ENCODE measurements at regions not wholly inside any gene's neighbourhood (a gene's known extent, or its start where the extent isn't known, plus 50 kb on each side); places are given as distances from the start of the nearest gene placed in this dataset.
"Not testable (repeated sequence)": the region's sequence is repeated elsewhere in the genome, so short reads cannot be mapped to it uniquely, and the experiment has no call there.

GRCh38 chr4:18417651-18418050 is 396.1 kb upstream of the LCORL start:
- H3K9me3 ChIP-seq (ENCODE audit: control insufficient read depth, low read depth, low read length); H2BK12ac ChIP-seq (ENCODE audit: insufficient read length, low read depth, low read length): not testable (repeated sequence)

More at GRCh38 chr4:18417651-18418050, 396.1 kb upstream of the LCORL start:
- not testable (repeated sequence) for DNase-seq; H3K27me3 Mint-ChIP-seq (ENCODE audit: low read depth); H3K4me1 ChIP-seq (ENCODE audit: insufficient read depth, low read length); H3K4me2 ChIP-seq (ENCODE audit: insufficient read depth, insufficient read length, low read length); H4K5ac ChIP-seq (ENCODE audit: insufficient read length, low read depth, low read length); H2AK5ac ChIP-seq (ENCODE audit: insufficient read length, low read length); H3K27ac ChIP-seq (ENCODE audit: insufficient read length, low read depth, low read length); H4K8ac ChIP-seq (replicated peaks; ENCODE audit: insufficient read length, low read depth, low read length); H3K79me2 ChIP-seq (ENCODE audit: insufficient read depth, low read length); H3K27ac Mint-ChIP-seq; H3K4ac ChIP-seq (ENCODE audit: low read depth, low read length); H3K14ac ChIP-seq (ENCODE audit: insufficient read depth, low read length); H3K79me1 ChIP-seq (ENCODE audit: insufficient read depth, low read depth, low read length, poor library complexity, severe bottlenecking); H3K56ac ChIP-seq (ENCODE audit: insufficient read length, low read depth, low read length); H3K18ac ChIP-seq (ENCODE audit: insufficient read length, low read depth, low read length); H2BK15ac ChIP-seq (ENCODE audit: low read depth, low read length); H2BK5ac ChIP-seq (ENCODE audit: insufficient read length, low read length); H3T11ph ChIP-seq (ENCODE audit: low read length); H2AFZ ChIP-seq (ENCODE audit: low read length); H3K9ac ChIP-seq (ENCODE audit: extremely low read depth, insufficient read length, low read length); H2BK120ac ChIP-seq (ENCODE audit: low read depth, low read length, poor library complexity, severe bottlenecking); H2BK20ac ChIP-seq (ENCODE audit: low read depth, low read length, poor library complexity, severe bottlenecking); H3K9me3 Mint-ChIP-seq; H3K4me1 Mint-ChIP-seq; H4K91ac ChIP-seq (ENCODE audit: insufficient read length, low read depth, low read length); H3K23me2 ChIP-seq (ENCODE audit: insufficient read length, low read depth, low read length, poor library complexity, severe bottlenecking); H3K23ac ChIP-seq (ENCODE audit: insufficient read length, low read depth, low read length); H4K20me1 ChIP-seq (ENCODE audit: control insufficient read depth, insufficient read depth, insufficient read length); H3K36me3 Mint-ChIP-seq (ENCODE audit: insufficient read depth in 1 of 3, low read depth in 3 of 3); H3K27me3 ChIP-seq (ENCODE audit: insufficient read depth, low read length); H3K4me3 Mint-ChIP-seq
- WGBS (ENCODE audit: extremely low coverage, insufficient read length, low lambda C conversion rate), result no CpG with 5 or more reads among the region's 15 CpGs
